ENCODE measurements at regions not wholly inside any gene's neighbourhood (a gene's known extent, or its start where the extent isn't known, plus 50 kb on each side); places are given as distances from the start of the nearest gene placed in this dataset.

DNA sequence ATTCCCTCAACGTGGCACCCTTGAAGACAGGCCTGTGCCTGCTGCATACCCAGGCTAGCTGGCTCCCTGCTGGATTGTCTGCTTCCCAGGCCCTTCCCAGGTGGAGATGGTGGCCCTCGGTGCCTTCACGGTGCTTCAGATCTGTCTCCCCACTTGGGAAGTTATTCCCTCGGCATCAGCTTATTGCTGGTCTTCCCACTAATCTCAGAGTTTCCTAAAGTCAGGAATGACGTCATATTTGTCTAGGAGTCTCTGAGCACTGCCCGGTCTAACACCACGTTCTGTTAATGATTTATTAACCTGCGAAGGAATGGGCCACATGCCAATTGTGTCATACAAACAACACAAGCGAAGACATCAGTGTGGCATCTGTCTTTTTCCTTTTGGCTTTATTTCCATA, 269.8 kb upstream of the ID2 start:
- TF ChIP-seq EZH2 (IDR thresholded peaks at IDR 0.05; ENCODE audit: insufficient read depth, poor library complexity, severe bottlenecking) (no peak), EZH2phosphoT487 (IDR thresholded peaks at IDR 0.05; ENCODE audit: insufficient read depth, low read depth) (no peak)

Data from GM23248 (cell line).